Heart left ventricle (tissue), 16 donors: ENCODE measurements at regions not wholly inside any gene's neighbourhood (a gene's known extent, or its start where the extent isn't known, plus 50 kb on each side); places are given as distances from the start of the nearest gene placed in this dataset.
"Not testable (repeated sequence)": the region's sequence is repeated elsewhere in the genome, so short reads cannot be mapped to it uniquely, and the experiment has no call there.

Experiments
- ATAC-seq, 4 donors: fragments of 200-7000 bp; cut with Tn5 transposase; one replicate each; pipeline ENCODE4 v1.9.1; 2020 to 2022; ENCODE audit warnings: moderate library complexity in 4 of 4, mild to moderate bottlenecking in 3 of 4, moderate number of reproducible peaks in 1 of 4
- DNase-seq, 5 donors: peaks; one replicate each; pipeline ENCODE4 v3.0.0-alpha.2; 2020
- H3K27ac ChIP-seq, 12 donors: fragments of 200-600 bp; sonication (generic) in 4 of 12; one replicate each; pipeline versions ENCODE4 v1.5.0 to v1.8.0; 2016 to 2022; ENCODE audit warnings: mild to moderate bottlenecking in 2 of 12
- H3K27me3 ChIP-seq, 9 donors: fragments of 200-600 bp; sonication (generic) in 2 of 9; one replicate each; pipeline versions ENCODE4 v1.5.1 to v1.8.0; 2016 to 2022; ENCODE audit warnings: mild to moderate bottlenecking in 3 of 9
- H3K36me3 ChIP-seq, 9 donors: fragments of 200-600 bp; sonication (generic) in 2 of 9; one replicate each; pipeline versions ENCODE4 v1.5.0 to v1.8.0; 2018 to 2022; ENCODE audit warnings: mild to moderate bottlenecking in 2 of 9
- H3K4me1 ChIP-seq, 12 donors: fragments of 200-600 bp; sonication (generic) in 4 of 12; one replicate each; pipeline versions ENCODE4 v1.5.0 to v1.8.0; 2016 to 2022; ENCODE audit warnings: mild to moderate bottlenecking in 3 of 12
- H3K4me3 ChIP-seq, 12 donors: fragments of 200-600 bp; sonication (generic) in 4 of 12; one replicate each; pipeline versions ENCODE4 v1.5.0 to v1.8.0; 2017 to 2022; ENCODE audit warnings: mild to moderate bottlenecking in 9 of 12, moderate library complexity in 4 of 12
- H3K9me3 ChIP-seq, 12 donors: fragments of 200-600 bp; sonication (generic) in 4 of 12; one replicate each; pipeline versions ENCODE4 v1.5.0 to v1.8.0; 2016 to 2022; ENCODE audit warnings: mild to moderate bottlenecking in 1 of 12
- POLR2A ChIP-seq, 2 donors: fragments of 450-650 bp; IDR thresholded peaks; one replicate each; pipeline ENCODE4 v1.6.1; 2017; ENCODE audit warnings: antibody characterized with exemption in 2 of 2, mild to moderate bottlenecking in 2 of 2, moderate library complexity in 2 of 2
- WGBS, 4 donors: extraction: QIAGEN DNeasy Blood & Tissue Kit in 2 of 4; methylation state at CpG; one replicate each; pipeline versions ENCODE4 v1.1.5 to v1.1.7; 2013 to 2018; 5-methylcytosine and 5-hydroxymethylcytosine counted together
- intact Hi-C, 10 donors: fragments of 100-400 bp; cut with DNase I; formaldehyde crosslinking; loops; one replicate each; pipeline versions ENCODE4 v1.11.1 to v1.14.2; 2022
- TF ChIP-seq, protein P1 (sequence below), 12 donors: fragments of 200-600 bp; sonication (generic) in 4 of 12; IDR thresholded peaks; one replicate each; pipeline versions ENCODE4 v1.5.0 to v1.8.0; 2018 to 2022; ENCODE audit warnings: antibody characterized with exemption in 12 of 12, mild to moderate bottlenecking in 5 of 12
- donor health status: ischemic (EF 13 %, LVEDD 7.1; RV severe dilation, severe dysfunction).
- donor health status: healthy with polysubstance abuse.
- donor health status: DM: no; HTN: yes; CAD: no.
- donor health status: DM: no; HTN: no; CAD: no.
- donor health status: ischemic (EF 25% LVEDD 6.9; RV normal size, moderate dysfunction).
- donor health status: ischemic (EF 25% LVEDD 5.7; RV mildly dilated, moderate dysfunction).
- donor health status: healthy.
- donor health status: DM: yes; HTN: yes; CAD: no.
- donor health status: ischemic (EF 35%, LVEDD 5.7; RV mildly dilated, moderate dysfunction).
- donor health status: nonischemic (EF 11% LVEDD 7.7; RV severe dilation, severe dysfunction).
- donor health status: DM: yes; HTN: yes; CAD: no.
- donor health status: PGD.
- donor health status: ischemic (EF 29% LVEDD 5.4; RV normal size, mild dysfunction).
- donor health status: nonischemic (EF 23%, LVEDD 6.1; RV moderate dilation, normal function).

GRCh38 chr1:220420726-220421125 lies 107.2 kb upstream of the MARK1 start:
- ATAC-seq (no peak), DNase-seq (no peak)
- WGBS, 4 donors: 53 to 67% (median 66%) methylated on average over 5 of the region's 5 CpGs
- Histone ChIP-seq H3K27ac (no peak overlapping the region), H3K9me3 (no peaks in the 10 kb centered on the region), H3K36me3 (no peaks in the 10 kb centered on the region), H3K4me1 (no peaks in the 10 kb centered on the region), H3K27me3 (no peaks in the 10 kb centered on the region), H3K4me3 (no peak overlapping the region)
- intact Hi-C loops: no loop called here
- no peak for TF ChIP-seq POLR2A (IDR thresholded peaks at IDR 0.05)
- TF ChIP-seq, protein P1, sequence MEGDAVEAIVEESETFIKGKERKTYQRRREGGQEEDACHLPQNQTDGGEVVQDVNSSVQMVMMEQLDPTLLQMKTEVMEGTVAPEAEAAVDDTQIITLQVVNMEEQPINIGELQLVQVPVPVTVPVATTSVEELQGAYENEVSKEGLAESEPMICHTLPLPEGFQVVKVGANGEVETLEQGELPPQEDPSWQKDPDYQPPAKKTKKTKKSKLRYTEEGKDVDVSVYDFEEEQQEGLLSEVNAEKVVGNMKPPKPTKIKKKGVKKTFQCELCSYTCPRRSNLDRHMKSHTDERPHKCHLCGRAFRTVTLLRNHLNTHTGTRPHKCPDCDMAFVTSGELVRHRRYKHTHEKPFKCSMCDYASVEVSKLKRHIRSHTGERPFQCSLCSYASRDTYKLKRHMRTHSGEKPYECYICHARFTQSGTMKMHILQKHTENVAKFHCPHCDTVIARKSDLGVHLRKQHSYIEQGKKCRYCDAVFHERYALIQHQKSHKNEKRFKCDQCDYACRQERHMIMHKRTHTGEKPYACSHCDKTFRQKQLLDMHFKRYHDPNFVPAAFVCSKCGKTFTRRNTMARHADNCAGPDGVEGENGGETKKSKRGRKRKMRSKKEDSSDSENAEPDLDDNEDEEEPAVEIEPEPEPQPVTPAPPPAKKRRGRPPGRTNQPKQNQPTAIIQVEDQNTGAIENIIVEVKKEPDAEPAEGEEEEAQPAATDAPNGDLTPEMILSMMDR (IDR thresholded peaks at IDR 0.05): no peak

- H3K27ac ChIP-seq, H3K4me3 ChIP-seq, H3K9me3 ChIP-seq, intact Hi-C loops, H3K36me3 ChIP-seq, H3K27me3 ChIP-seq, ATAC-seq, DNase-seq, H3K4me1 ChIP-seq: not testable (repeated sequence)
- WGBS, 4 donors: 80 to 92% (median 88%) methylated on average over 10 to 19 of the region's 19 CpGs
These were observed 115.6 kb upstream of the MARK1 start for GRCh38 chr1:220412382-220412781.

DNA sequence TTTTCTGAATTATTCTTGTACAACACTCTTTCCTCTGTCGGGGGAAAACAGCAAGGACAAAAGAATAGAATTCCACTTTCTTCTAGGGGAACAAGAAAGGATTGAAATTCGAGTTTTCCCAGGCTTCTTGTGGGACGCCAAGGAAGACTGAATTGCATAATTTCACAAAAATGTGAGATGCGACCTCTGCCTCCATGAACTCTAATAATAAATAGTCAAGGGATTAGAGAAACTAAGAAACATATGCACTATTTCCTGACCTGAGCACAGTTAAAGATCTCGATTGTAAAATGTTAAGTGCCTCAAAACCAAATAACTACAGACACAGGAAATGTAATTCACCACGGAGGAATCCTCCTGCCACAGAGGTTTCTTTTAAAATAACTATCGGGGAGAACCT lies 117.3 kb upstream of the MARK1 start:
- intact Hi-C loops: no loop called here
- peak overlapping the region in 5 of 12 donors; percentile 24 to 45 (median 32) for H3K27ac ChIP-seq
- H3K9me3 ChIP-seq: no peaks in the 10 kb centered on the region
- no peak for TF ChIP-seq POLR2A (IDR thresholded peaks at IDR 0.05)
- TF ChIP-seq, protein P1 (IDR thresholded peaks at IDR 0.05): no peak
- ATAC-seq (no peak), DNase-seq (no peak)
- H3K36me3 ChIP-seq: no peaks in the 10 kb centered on the region
- no peaks in the 10 kb centered on the region for H3K27me3 ChIP-seq
- H3K4me3 ChIP-seq: no peak overlapping the region
- WGBS, 4 donors: 51 to 62% (median 51%) methylated on average over 7 of the region's 7 CpGs
- H3K4me1 ChIP-seq: peaks cover 0 to 7% (median 0%) of the 10 kb centered on the region in 12 donors

- no peaks in the 10 kb centered on the region for H3K36me3 ChIP-seq
- H3K4me3 ChIP-seq: no peak overlapping the region
- H3K4me1 ChIP-seq: peaks cover 0 to 7% (median 0%) of the 10 kb centered on the region in 12 donors
- 52 to 67% (median 55%) methylated on average over 13 of the region's 13 CpGs for WGBS, 4 donors
- intact Hi-C loops: no loop called here
- ATAC-seq (no peak), DNase-seq (no peak)
- H3K27me3 ChIP-seq: no peaks in the 10 kb centered on the region
- peak overlapping the region in 5 of 12 donors; percentile 24 to 45 (median 32) for H3K27ac ChIP-seq
- no peaks in the 10 kb centered on the region for H3K9me3 ChIP-seq
- no peak for TF ChIP-seq POLR2A (IDR thresholded peaks at IDR 0.05)
- TF ChIP-seq, protein P1 (IDR thresholded peaks at IDR 0.05): no peak
These were observed 118.0 kb upstream of the MARK1 start for GRCh38 chr1:220409771-220410595.

DNA sequence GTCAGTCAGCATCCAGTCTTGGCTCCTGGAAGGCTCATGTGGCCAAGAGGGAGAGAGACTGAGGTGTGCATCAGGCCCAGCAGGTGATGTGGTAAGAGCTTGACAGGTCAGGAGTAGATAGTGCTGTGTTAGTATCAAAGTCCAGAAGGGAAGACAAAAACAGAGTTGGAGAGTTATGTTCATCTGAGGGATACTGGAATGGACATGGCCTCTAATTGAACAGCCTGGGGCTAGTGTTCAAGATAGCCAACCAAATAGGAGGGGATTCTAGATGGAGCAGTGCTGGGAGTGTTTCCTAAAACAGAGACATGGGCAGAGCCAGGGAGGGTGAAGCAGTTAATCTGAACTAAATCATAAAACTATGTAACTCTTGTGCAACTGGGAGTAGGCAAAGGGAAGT lies 120.7 kb upstream of the MARK1 start:
- Histone ChIP-seq H3K4me1 (peaks cover 0 to 7% (median 0%) of the 10 kb centered on the region in 12 donors), H3K9me3 (no peaks in the 10 kb centered on the region), H3K4me3 (no peak overlapping the region), H3K36me3 (no peaks in the 10 kb centered on the region), H3K27me3 (peaks cover 0 to 2% (median 0%) of the 10 kb centered on the region in 9 donors), H3K27ac (no peak overlapping the region)
- no peak for DNase-seq
- TF ChIP-seq POLR2A (IDR thresholded peaks at IDR 0.05): no peak
- TF ChIP-seq, protein P1 (IDR thresholded peaks at IDR 0.05): no peak
- ATAC-seq: no peak
- intact Hi-C loops: no loop called here
